Adrenal gland (tissue), 9 donors: ENCODE measurements at regions not wholly inside any gene's neighbourhood (a gene's known extent, or its start where the extent isn't known, plus 50 kb on each side); places are given as distances from the start of the nearest gene placed in this dataset.
A peak's percentile ranks its signal among the peaks of the same experiment; 100 is the strongest.
"Not testable (repeated sequence)": the region's sequence is repeated elsewhere in the genome, so short reads cannot be mapped to it uniquely, and the experiment has no call there.

Experiments used
- DNase-seq, 7 donors: peaks; one replicate each; pipeline ENCODE4 v3.0.0-alpha.2; 2019 to 2020
- H3K27ac ChIP-seq, 5 donors: fragments of 200-600 bp; sonication (generic) in 4 of 5; 1 replicate in 3 of 5; 2 replicates in 2 of 5; pipeline versions ENCODE4 v1.5.1 to v1.8.0; 2016 to 2020; ENCODE audit warnings: mild to moderate bottlenecking in 1 of 5
- H3K27me3 ChIP-seq: fragments of 200-600 bp; 2 replicates; pipeline ENCODE4 v1.8.0; 2021
- H3K36me3 ChIP-seq, 2 donors: fragments of 200-600 bp; replicated peaks in 1 of 2; 1 replicate in 1 of 2; 2 replicates in 1 of 2; pipeline versions ENCODE4 v1.5.1 to v1.8.0; 2018 to 2022
- H3K4me1 ChIP-seq, 2 donors: fragments of 200-600 bp; replicated peaks in 1 of 2; 1 replicate in 1 of 2; 2 replicates in 1 of 2; pipeline versions ENCODE4 v1.5.1 to v1.8.0; 2018 to 2021
- H3K4me3 ChIP-seq, 4 donors: fragments of 200-600 bp; sonication (generic) in 3 of 4; one replicate each; pipeline ENCODE4 v1.5.1; 2016 to 2018
- H3K9me3 ChIP-seq, 3 donors: fragments of 200-600 bp; sonication (generic) in 1 of 3; replicated peaks in 1 of 3; 1 replicate in 2 of 3; 2 replicates in 1 of 3; pipeline versions ENCODE4 v1.5.1 to v1.8.0; 2016 to 2021
- POLR2A ChIP-seq, 2 donors: fragments of 450-650 bp; IDR thresholded peaks; one replicate each; pipeline ENCODE4 v1.6.1; 2017; ENCODE audit warnings: antibody characterized with exemption in 2 of 2, mild to moderate bottlenecking in 2 of 2, moderate library complexity in 1 of 2
- WGBS, 4 donors: extraction: QIAGEN DNeasy Blood & Tissue Kit in 2 of 4; methylation state at CpG; one replicate each; pipeline versions ENCODE4 v1.1.5 to v1.1.7; 2013 to 2017; 5-methylcytosine and 5-hydroxymethylcytosine counted together
- intact Hi-C, 2 donors: fragments of 100-400 bp; cut with DNase I; formaldehyde crosslinking; loops; one replicate each; pipeline versions ENCODE4 v1.14.1 to v1.15.0; 2022 to 2023
- TF ChIP-seq, protein P1 (sequence below), 6 experiments: fragments of 450-650 bp in 4 of 6; fragments of 200-600 bp in 2 of 6; sonication (generic) in 1 of 6; IDR thresholded peaks; 1 replicate in 5 of 6; 2 replicates in 1 of 6; pipeline versions ENCODE4 v1.5.1 to v1.8.0; 2016 to 2021; ENCODE audit warnings: antibody characterized with exemption in 6 of 6, mild to moderate bottlenecking in 2 of 6, moderate library complexity in 1 of 6
- donor health status: healthy with polysubstance abuse.
- donor health status: Bipolar disorder and iron deficiency.
- donor health status: DM: yes; HTN: yes; CAD: no.
- donor health status: DM: no; HTN: no; CAD: no.
- donor health status: DM: no; HTN: no; CAD: no.

GRCh38 chr13:109271061-109271460 is 515.3 kb downstream of the IRS2 start:
- no peaks in the 10 kb centered on the region for H3K27me3 ChIP-seq
- intact Hi-C loops, result no loop called here
- WGBS, 4 donors, result 66 to 74% (median 69%) methylated on average over 9 of the region's 9 CpGs
- H3K9me3 ChIP-seq, result no peaks in the 10 kb centered on the region
- H3K4me3 ChIP-seq, result no peak overlapping the region
- H3K36me3 ChIP-seq, result no peaks in the 10 kb centered on the region
- TF ChIP-seq, protein P1, sequence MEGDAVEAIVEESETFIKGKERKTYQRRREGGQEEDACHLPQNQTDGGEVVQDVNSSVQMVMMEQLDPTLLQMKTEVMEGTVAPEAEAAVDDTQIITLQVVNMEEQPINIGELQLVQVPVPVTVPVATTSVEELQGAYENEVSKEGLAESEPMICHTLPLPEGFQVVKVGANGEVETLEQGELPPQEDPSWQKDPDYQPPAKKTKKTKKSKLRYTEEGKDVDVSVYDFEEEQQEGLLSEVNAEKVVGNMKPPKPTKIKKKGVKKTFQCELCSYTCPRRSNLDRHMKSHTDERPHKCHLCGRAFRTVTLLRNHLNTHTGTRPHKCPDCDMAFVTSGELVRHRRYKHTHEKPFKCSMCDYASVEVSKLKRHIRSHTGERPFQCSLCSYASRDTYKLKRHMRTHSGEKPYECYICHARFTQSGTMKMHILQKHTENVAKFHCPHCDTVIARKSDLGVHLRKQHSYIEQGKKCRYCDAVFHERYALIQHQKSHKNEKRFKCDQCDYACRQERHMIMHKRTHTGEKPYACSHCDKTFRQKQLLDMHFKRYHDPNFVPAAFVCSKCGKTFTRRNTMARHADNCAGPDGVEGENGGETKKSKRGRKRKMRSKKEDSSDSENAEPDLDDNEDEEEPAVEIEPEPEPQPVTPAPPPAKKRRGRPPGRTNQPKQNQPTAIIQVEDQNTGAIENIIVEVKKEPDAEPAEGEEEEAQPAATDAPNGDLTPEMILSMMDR (IDR thresholded peaks at IDR 0.05), result no peak
- TF ChIP-seq POLR2A (IDR thresholded peaks at IDR 0.05), result no peak
- no peak overlapping the region for H3K27ac ChIP-seq
- H3K4me1 ChIP-seq, result peaks cover 0 to 7% of the 10 kb centered on the region in 2 donors
- DNase-seq, result no peak

GRCh38 chr13:109269381-109269780 is 517.0 kb downstream of the IRS2 start:
- intact Hi-C loops, H3K4me3 ChIP-seq, H3K27ac ChIP-seq, H3K36me3 ChIP-seq, DNase-seq, H3K9me3 ChIP-seq, H3K27me3 ChIP-seq, H3K4me1 ChIP-seq: not testable (repeated sequence)
- WGBS, 4 donors, result 85 to 96% (median 93%) methylated on average over 4 of the region's 4 CpGs

DNA sequence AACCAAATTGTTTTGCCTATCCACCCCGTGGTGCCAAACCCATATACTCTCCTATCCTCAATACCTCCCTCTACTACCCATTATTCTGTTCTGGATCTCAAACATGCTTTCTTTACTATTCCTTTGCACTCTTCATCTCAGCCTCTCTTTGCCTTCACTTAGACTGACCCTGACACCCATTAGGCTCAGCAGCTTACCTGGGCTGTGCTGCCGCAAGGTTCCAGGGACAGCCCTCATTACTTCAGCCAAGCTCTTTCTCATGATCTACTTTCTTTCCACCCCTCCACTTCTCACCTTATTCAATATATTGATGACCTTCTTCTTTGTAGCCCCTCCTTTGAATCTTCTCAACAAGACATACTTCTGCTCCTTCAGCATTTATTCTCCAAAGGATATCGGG is 517.9 kb downstream of the IRS2 start:
- H3K4me3 ChIP-seq, DNase-seq, H3K36me3 ChIP-seq, H3K27me3 ChIP-seq, H3K27ac ChIP-seq, H3K9me3 ChIP-seq, H3K4me1 ChIP-seq, intact Hi-C loops: not testable (repeated sequence)
- 88 to 96% (median 92%) methylated on average over 3 of the region's 3 CpGs for WGBS, 4 donors

DNA sequence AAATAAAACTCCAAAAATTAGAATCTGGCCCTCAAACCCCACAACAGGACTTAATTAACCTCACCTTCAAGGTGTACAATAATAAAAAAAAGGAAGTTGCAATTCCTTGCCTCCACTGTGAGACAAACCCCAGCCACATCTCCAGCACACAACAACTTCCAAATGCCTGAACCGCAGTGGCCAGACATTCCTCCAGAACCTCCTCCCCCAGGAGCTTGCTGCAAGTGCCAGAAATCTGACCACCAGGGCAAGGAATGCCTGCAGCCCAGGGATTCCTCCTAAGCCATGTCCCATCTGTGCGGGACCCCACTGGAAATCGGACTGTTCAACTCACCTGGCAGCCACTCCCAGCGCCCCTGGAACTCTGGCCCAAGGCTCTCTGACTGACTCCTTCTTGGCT is 519.0 kb downstream of the IRS2 start:
- H3K36me3 ChIP-seq, H3K4me3 ChIP-seq, H3K4me1 ChIP-seq, intact Hi-C loops, H3K9me3 ChIP-seq, H3K27me3 ChIP-seq, DNase-seq, H3K27ac ChIP-seq: not testable (repeated sequence)
- 86 to 96% (median 87%) methylated on average over 3 to 4 of the region's 4 CpGs for WGBS, 4 donors

GRCh38 chr13:109265438-109265742 is 521.0 kb downstream of the IRS2 start:
- H3K27me3 ChIP-seq, DNase-seq, H3K27ac ChIP-seq, H3K9me3 ChIP-seq, H3K4me3 ChIP-seq, H3K36me3 ChIP-seq, H3K4me1 ChIP-seq, intact Hi-C loops: not testable (repeated sequence)
- 83 to 87% (median 85%) methylated on average over 8 of the region's 8 CpGs for WGBS, 4 donors

GRCh38 chr13:109264603-109265437 is 521.6 kb downstream of the IRS2 start:
- H3K9me3 ChIP-seq, H3K36me3 ChIP-seq, H3K27me3 ChIP-seq, intact Hi-C loops, H3K4me1 ChIP-seq, H3K4me3 ChIP-seq, H3K27ac ChIP-seq, DNase-seq: not testable (repeated sequence)
- WGBS, 4 donors, result 79 to 89% (median 84%) methylated on average over 13 to 14 of the region's 14 CpGs

DNA sequence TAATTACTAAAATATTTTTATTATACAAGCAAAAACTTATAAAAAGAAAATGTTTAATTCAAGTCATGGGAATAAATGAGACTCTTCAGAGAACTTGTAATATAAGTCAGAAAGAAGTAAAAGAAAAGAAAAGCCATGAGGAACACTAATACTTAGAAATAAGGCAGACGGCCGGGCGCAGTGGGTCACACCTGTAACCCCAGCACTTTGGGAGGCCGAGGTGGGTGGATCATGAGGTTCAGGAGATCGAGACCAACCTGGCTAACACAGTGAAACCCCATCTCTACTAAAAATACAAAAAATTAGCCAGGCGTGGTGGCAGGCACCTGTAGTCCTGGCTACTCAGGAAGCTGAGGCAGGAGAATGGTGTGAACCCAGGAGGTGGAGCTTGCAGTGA is 528.6 kb downstream of the IRS2 start:
- H3K4me3 ChIP-seq, intact Hi-C loops, H3K4me1 ChIP-seq, DNase-seq, H3K9me3 ChIP-seq, H3K27me3 ChIP-seq, H3K36me3 ChIP-seq: not testable (repeated sequence)
- WGBS, 4 donors, result 90 to 94% (median 93%) methylated on average over 6 of the region's 6 CpGs
- H3K27ac ChIP-seq, result peak overlapping the region in 1 of 5 donors; percentile 17
